ENCODE measurements at regions not wholly inside any gene's neighbourhood (a gene's known extent, or its start where the extent isn't known, plus 50 kb on each side); places are given as distances from the start of the nearest gene placed in this dataset.

- TF ChIP-seq, protein P1, sequence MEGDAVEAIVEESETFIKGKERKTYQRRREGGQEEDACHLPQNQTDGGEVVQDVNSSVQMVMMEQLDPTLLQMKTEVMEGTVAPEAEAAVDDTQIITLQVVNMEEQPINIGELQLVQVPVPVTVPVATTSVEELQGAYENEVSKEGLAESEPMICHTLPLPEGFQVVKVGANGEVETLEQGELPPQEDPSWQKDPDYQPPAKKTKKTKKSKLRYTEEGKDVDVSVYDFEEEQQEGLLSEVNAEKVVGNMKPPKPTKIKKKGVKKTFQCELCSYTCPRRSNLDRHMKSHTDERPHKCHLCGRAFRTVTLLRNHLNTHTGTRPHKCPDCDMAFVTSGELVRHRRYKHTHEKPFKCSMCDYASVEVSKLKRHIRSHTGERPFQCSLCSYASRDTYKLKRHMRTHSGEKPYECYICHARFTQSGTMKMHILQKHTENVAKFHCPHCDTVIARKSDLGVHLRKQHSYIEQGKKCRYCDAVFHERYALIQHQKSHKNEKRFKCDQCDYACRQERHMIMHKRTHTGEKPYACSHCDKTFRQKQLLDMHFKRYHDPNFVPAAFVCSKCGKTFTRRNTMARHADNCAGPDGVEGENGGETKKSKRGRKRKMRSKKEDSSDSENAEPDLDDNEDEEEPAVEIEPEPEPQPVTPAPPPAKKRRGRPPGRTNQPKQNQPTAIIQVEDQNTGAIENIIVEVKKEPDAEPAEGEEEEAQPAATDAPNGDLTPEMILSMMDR (IDR thresholded peaks at IDR 0.05) = no peak
- no peak for TF ChIP-seq POLR2A (IDR thresholded peaks at IDR 0.05)
Measured at GRCh38 chr5:126000507-126000906, 422.7 kb upstream of the GRAMD2B start.
